GM21619 (cell line): ENCODE measurements at regions not wholly inside any gene's neighbourhood (a gene's known extent, or its start where the extent isn't known, plus 50 kb on each side); places are given as distances from the start of the nearest gene placed in this dataset.
A peak's percentile ranks its signal among the peaks of the same experiment; 100 is the strongest.
"Not testable (repeated sequence)": the region's sequence is repeated elsewhere in the genome, so short reads cannot be mapped to it uniquely, and the experiment has no call there.

Source experiments
- ATAC-seq: cut with Tn5 transposase; IDR thresholded peaks from one replicate; pipeline ENCODE4 v1.9.1; 2021; ENCODE audit not compliant: unreplicated experiment

DNA sequence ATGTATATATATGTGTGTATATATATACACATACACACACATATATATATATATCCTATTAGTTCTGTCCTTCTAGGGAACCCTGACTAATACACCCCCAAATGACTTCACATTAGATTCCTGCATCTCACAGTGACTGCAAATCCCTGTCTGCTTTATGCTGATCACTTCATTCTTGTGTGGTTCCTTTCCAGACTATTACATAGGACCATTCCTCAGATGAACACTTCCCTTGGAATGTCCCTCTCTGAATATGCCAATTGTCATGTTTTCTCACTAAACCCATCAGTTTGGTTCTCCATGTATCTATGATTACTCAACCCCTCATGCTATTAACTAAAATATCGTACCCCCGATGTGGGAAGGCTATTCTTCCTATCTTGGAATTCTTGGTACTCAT is 605.2 kb upstream of the NR3C2 start:
- no peak for ATAC-seq

DNA sequence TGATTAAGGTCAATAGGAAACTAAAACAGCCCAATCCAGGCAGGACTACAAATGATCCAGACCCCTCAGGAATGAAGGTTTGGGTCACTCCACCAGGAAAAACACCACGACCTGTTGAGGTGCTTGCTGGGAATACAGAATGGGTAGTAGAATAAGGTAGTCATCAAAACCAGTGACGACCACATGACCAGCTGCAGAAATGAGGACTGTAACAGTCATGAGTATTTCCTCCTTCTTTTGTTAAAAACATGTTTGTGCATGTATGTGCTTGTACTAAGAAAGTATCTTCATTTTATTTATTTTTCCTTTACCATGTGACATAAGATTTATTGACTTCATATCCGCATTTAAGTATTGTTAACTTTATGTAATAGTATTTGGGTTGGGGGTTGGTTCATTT is 603.5 kb upstream of the NR3C2 start:
- ATAC-seq: no peak

DNA sequence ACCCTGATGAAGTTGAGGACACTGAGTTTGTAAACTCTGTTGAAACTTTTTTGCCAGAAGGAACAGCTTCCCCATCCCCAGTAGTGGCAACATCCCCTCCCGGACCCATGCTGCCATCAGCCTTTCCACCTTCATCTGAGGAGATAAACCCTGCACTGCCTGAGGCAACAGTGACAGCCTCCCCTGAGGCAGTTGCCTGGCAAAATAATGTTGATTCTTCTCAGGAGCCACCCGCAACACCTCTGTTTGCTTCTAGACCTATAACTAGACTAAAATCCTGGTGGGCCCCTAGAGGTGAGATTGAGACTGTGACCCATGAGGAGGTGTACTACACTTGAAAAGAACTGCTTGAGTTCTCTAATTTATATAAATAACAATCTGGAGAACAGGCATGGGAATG is 597.6 kb upstream of the NR3C2 start:
- not testable (repeated sequence) for ATAC-seq

DNA sequence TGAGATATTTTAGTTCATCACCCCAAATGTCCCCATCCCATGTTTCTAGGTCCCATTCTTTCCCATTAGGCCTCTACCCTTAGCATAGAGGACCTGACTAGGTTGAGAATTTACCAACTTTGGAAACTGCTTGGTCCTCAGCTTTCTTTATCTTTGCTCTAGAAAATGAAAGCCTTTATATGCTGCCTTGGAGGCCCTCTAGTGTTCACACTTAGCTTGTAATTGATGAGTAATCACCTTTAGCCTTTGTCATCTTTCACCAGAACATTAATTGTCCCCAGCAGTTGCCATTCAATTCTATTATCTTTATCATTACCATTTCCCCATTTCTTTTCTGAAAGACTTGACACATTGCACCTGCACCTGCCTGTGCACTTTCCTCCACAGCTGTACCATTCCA is 589.2 kb upstream of the NR3C2 start:
- ATAC-seq: peak; percentile 65

DNA sequence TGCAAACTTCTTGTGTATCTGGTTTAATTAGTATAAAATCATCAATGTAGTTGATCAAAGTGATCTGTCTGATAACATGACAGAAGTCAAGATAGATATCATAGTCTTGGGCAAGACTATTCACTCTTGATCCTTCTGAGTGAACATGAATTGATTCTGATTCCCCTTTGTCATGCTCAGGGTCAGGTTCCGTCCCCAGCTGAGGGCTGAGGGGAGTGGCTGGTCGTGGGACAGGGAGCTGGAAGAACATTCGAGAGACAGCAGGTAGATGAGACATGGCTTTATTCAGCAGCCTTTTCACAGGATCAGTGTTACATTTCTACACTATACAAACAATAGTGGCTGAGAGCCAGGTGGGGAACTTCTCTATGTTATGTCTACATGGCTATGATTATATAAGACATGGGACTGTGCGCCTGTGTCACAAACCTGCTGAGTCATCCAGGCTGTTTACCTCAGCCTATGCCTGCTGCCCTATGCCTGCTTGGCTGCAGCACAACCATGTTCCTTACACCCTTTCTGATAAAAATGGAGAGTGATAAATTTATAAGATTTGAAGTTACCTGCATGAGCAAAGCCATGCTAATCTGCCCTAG is 586.9 kb upstream of the NR3C2 start:
- no peak for ATAC-seq

DNA sequence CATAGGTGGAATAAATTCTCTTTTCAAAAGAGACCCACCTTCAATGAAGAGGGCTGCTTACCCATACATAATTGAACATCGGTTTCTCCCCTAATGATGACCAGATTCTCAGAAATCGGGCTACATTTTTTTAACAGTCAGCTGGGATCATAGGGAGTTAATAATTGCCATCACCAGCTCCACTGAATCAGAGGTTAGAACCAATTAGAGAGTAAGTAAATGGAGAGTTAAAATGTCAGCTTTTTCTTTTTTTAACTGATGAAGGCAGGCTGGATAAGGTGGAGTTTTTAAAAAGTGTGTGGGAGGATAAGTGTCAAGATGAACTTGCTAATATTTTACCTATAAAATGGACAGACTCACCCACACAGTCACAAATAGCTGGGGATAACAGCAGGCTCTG is 584.5 kb upstream of the NR3C2 start:
- ATAC-seq: no peak

DNA sequence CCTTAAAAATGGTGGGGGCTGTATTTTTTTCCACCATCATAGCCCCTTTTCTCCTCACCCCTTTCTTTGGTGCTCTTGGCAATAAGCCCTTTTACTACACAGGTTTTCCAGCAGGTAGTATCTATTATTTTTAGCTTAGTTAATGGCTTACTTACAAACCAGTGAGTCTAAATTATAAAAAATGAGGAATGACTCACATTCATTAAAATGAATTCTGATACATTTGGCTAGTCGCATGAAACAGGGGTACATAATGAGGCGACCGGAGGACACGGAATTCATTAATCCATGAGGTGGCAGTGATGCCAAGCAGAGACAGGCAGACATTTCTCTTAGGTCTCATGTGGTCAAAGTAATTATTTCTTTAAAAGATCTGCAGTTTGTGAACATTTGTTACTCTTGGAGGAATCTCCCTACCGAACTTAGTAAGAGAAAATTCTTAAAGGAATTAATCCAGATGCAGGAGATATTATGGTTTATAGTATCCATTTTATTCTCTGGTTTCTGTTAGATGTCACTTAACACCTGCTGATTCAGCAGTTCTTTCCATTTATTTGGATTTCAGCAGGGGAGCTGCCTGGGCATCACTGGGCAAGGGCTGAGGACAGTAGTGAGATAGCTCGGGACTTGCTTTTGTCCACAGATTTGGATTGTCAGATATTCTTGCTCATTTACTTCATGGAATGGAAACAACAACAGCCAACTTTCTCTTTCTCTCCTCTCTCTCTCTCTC is 575.0 kb upstream of the NR3C2 start:
- no peak for ATAC-seq

DNA sequence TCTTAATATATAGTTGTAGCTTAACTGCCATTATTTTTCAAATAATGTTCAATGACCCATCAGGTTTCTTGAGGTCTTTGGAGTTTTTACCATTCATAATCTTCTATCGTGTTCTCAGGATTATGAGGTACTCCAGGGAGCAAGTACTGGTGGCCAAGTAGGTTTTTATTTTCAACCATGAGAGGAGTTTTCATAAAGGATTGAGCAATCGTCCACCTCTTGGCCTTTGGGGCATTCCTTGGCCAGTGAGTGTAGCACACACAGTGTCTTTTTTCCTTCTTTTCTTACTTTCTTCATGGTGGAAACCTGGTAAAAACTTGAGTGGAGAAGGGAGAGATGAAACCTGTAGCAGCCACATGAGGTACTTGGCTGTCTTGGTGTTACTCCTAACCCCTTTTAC is 567.0 kb upstream of the NR3C2 start:
- ATAC-seq: no peak

DNA sequence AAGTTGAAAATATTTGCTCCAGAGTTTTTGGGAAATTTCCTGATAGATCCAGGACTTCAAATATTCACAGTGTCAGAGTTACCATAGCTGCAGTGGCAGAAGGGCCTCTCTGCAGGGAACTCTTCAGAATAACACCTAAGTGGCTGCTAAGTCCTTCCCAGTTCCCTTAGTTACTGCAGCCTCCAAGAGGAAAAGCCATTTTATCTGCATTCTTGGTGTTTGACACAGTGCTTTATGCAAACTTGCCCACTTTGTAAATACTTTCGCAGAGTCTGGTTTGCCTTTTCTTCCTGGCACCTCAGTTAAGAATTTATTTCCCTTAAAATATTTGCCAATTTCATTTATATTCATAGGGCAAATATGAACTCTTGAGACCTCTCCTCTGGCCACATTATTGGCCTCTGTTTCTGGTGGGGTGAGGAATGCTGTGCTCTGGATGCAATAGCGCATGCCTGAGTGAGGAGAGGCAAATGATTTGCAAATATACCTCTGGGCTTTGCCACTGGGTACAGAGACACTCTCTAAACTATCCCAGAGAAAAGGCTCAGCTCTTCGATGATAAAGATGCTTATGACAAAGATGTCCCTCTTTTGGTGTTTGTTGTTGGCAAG is 566.3 kb upstream of the NR3C2 start:
- ATAC-seq: no peak

DNA sequence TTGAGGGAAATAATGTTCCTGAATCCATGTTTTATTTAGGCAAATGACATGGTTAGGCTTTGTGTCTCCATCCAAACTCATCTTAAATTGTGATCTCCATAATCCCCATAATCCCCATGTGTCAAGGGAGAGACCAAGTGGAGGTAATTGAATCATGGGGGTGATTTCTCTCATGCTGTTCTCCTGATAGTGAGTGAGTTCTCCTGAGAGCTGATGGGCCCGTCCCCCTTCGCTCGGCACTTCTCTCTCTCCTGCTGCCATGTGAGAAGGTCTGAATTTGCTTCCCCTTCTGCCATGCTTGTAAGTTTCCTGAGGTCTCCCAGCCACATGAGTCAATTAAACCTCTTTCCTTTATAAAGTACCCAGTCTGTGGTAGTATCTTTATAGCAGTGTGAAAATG is 563.0 kb upstream of the NR3C2 start:
- no peak for ATAC-seq

DNA sequence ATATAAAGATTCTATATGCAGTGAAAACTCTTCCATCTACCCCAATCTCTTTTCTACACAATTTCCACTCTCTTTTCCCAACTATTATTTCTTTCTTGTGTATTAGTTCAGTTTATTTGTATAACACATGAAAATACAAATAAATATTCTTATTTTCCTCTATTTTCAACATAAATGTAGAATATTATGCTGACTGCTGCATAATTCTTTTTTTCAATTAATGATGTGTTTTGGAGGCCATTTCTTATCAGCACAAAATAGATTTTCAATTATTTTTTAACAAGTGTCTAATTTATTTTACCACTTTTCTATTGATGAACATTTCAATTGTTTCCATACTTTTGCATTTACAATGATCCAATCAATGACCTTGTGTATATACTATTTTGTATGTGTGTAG is 557.7 kb upstream of the NR3C2 start:
- ATAC-seq: no peak

DNA sequence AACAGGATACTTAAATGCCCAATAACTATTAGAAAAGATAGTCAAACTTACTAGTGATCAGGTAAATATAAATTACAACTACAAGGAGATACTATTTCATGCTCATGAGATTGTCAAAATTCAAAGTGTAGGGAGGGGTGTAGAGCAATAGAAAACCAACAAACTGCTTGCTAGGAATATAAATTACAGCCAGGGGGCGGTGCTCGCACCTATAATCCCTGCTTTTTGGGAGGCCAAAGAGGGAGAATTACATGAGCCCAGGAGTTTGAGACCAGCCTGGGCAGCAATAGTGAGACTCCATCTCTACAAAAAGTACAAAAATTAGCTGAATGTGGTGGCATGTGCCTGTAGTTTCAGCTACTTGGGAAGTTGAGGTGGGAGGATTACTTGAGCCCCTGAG is 556.5 kb upstream of the NR3C2 start:
- no peak for ATAC-seq

DNA sequence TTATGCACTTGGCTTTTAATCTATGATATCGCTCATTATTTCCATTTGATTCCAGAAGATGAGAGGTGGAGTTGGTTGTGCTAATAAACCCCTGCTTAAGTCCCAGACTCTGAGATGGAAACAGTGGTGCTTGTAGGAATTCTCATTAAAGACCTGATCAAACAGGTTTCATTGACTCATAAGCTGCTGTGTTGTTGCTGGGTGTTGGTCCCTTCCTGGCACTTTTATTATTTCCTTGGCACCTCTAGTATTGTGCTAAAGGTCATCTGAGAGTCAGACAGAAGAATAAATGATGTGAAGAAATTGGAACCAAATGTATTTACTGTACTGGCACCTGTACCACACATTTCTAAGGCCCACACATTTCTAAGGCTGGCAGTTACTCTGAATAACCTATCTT is 544.7 kb upstream of the NR3C2 start:
- no peak for ATAC-seq

DNA sequence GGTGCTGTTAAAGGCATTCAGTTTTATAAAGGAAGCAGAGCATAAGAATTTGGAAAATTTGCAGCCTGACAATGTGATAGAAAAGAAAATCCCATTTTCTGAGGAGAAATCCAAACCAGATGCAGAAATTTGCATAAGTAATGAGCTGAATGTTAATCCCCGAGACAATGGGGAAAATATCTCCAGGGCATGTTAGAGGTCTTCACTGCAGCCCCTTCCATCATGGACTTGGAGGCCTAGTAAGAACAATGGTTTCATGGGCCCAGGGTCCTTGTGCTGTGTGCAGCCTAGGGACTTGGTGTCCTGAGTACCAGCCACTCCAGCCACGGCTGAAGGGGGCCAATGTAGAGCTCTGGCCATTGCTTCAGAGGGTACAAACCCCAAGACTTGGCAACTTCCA is 542.7 kb upstream of the NR3C2 start:
- ATAC-seq: no peak

DNA sequence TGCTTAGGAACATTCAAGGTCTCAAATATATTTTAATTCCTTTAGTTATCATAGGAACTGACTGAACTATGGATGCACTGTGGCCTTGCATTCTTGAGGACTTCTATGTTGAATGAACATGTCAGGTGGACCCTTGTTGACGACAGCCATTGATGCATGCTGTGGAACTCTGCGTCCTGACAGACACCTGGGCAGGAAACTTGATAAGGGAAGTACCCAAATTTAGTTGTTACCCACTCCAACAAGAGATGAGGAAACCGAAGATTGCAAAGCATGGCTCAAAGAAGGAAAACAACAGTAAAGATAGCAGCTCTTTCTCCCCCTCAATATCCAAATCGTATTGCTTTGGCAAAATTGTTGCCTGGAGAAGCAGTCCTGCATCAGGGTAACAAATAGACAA is 540.0 kb upstream of the NR3C2 start:
- ATAC-seq: no peak

DNA sequence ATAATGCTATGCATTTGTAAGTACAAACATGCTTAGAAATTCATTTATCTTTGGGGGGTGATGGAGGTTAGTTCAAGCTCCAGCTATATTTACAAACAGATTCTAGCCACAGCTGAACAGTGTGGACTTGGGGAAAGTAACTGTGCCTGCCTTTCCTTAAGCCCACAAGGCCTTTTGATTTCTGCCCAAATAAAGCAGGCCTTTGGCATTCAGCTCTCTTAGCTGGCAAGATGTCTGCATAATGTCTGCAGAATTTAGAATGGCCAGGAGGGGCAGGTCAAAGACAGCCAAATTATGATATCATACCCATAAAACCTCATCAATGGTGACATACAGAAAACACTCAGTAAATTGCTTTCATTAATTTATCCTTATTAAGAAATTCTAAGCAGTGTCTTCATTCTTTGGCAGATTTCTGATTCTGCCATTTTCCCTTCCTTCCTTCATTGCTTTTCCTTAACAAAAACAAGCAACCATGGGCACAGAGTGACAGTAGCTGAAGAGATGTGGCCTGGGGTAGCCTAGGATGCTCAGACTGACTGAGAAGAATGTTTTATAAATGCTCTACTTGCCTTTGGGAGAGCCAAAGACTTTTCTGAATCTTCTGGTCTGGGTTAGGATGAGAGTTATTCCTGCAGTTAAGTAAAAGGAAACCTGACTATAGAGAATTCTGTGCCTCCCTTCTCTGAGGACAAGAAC is 538.7 kb upstream of the NR3C2 start:
- ATAC-seq: no peak

DNA sequence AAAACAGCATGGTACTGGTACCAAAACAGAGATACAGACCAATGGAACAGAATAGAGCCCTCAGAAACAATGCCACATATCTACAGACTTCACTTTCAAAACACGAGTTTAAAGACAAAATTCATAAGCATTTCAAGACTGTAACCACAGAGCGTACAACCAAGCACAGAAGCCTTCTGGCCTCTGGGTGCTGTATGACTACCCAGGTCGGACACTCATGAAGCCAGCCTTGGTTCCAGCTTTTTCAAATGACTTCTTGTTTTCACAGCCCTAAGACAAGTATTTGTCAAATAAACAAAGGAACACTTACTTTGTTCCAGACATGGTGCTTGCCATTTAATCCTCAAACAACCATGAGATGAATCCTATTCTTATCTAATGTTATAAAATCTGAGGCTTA is 536.1 kb upstream of the NR3C2 start:
- no peak for ATAC-seq

DNA sequence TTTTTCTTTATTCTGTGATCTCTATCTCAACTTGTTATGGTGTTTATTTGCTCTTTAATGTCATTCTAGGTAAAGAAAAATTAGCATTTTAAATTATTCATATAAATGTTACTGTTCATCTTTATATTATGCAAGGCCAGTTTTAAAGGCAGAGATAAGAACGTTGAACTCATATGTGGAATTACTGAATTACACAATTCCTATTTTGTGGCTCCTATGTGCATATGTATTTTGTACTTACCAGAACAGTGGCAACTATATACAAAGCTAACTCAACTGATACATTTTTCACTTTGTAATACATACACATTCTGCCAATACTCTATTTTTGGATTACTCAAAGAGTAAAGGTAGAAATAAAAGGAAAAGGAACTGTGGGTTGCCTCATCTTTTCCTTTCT is 533.2 kb upstream of the NR3C2 start:
- no peak for ATAC-seq

DNA sequence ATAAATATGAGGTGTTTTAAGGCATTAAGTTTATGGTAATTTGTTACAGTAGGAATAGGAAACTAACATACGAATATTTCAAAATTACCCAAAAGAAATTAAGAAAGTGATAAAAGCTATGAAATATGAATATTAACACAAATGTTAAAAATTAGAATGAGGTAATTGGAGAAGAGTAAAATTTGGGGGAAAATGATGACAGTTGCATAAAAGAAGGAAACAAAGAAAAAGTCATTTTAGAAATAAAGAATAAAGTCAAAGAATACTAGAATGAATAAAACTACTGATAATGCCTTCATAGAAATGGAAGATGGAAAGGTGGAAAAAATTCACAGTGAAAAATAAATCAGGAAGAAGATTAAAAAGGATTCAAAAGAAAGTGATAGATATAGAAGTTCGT is 522.9 kb upstream of the NR3C2 start:
- ATAC-seq: no peak

DNA sequence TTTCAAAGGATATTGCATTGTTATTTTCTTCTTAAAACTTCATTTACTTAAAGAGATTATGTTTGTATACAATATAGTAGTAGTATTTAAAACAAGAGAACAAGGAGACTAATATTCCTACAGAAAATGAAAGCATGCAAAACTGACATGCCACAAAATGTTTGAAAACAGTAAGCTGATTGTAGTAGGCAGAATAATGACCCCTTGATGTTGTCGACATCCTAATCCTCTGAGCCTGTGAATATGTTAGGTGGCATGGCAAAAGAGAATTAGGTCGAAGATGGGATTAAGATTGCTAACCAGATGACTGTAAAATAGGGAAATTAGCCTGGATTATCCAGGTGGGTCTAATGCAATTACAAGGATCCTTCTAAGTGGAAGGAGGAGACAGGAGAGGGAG is 522.2 kb upstream of the NR3C2 start:
- no peak for ATAC-seq

DNA sequence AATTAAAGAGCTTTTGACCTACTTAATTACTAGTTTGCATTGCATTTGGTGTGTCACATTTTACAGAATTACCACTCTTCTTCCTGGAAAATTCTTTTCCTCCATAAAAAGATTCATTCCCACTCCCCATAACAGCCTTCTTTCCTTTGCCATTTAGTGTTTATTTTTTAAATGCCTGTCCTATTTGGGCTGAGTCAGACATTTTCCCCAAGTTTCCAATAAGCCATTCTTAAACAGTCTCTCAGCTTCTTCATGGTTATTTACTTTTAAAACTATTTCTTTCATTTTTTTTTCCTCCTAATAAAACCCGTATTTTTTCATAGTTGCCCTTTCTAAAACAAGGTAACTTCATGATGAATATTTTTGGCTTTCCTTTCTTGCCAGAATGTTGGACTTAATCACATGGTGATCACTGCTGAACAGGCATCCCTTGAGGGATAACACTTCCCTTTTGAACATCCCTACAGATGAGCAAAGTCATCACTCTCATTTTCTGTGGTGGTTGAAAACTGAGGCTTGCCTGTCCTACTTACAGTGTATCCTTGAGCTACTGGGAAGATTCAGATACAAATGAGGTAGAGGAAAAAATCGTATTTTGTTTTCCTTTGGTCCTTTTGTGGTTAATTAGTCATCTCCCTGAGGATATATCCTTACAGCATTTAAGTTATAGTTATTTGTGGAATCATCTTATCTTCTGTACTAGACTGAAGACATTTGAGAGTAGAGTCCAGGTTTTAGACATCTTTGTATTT is 520.5 kb upstream of the NR3C2 start:
- no peak for ATAC-seq
